Memory B cell (primary cell): ENCODE measurements at regions not wholly inside any gene's neighbourhood (a gene's known extent, or its start where the extent isn't known, plus 50 kb on each side); places are given as distances from the start of the nearest gene placed in this dataset.

Experiments
- ATAC-seq: fragments of 150-1000 bp; cut with Tn5 transposase; 2 replicates; pipeline ENCODE4 v1.10.0; 2021; ENCODE audit warnings: low read depth, mild to moderate bottlenecking, moderate library complexity
- DNase-seq, 2 donors: peaks; one replicate each; pipeline ENCODE4 v3.0.0; 2022; ENCODE audit warnings: low spot score in 2 of 2
- H3K27ac Mint-ChIP-seq: one replicate; pipeline ENCODE4 v1.8.0; 2022; ENCODE audit warnings: mild to moderate bottlenecking, moderate library complexity, mixed read lengths
- H3K27me3 Mint-ChIP-seq: one replicate; pipeline ENCODE4 v1.8.0; 2022; ENCODE audit warnings: mixed read lengths
- H3K36me3 Mint-ChIP-seq: one replicate; pipeline ENCODE4 v1.8.0; 2022; ENCODE audit warnings: mild to moderate bottlenecking, mixed read lengths
- H3K4me1 Mint-ChIP-seq: one replicate; pipeline ENCODE4 v1.8.0; 2022; ENCODE audit warnings: mixed read lengths
- H3K4me3 Mint-ChIP-seq: one replicate; pipeline ENCODE4 v1.8.0; 2022; ENCODE audit warnings: mild to moderate bottlenecking, moderate library complexity, mixed read lengths
- H3K9me3 Mint-ChIP-seq: one replicate; pipeline ENCODE4 v1.8.0; 2022; ENCODE audit warnings: mixed read lengths

- peaks cover 2% of the 10 kb centered on the region for H3K27me3 Mint-ChIP-seq
- H3K9me3 Mint-ChIP-seq, result peaks cover 3% of the 10 kb centered on the region
- H3K4me3 Mint-ChIP-seq, result no peak overlapping the region
- ATAC-seq (no peak), DNase-seq (no peak)
- no peaks in the 10 kb centered on the region for H3K36me3 Mint-ChIP-seq
- no peaks in the 10 kb centered on the region for H3K4me1 Mint-ChIP-seq
- no peak overlapping the region for H3K27ac Mint-ChIP-seq
Measured at GRCh38 chr5:174609116-174609515, 115.3 kb upstream of the MSX2 start.

GRCh38 chr5:174610968-174611367 lies 113.4 kb upstream of the MSX2 start:
- no peak overlapping the region for H3K4me3 Mint-ChIP-seq
- H3K27me3 Mint-ChIP-seq, result peaks cover 2% of the 10 kb centered on the region
- no peak for DNase-seq
- ATAC-seq, result no peak
- H3K9me3 Mint-ChIP-seq, result peaks cover 3% of the 10 kb centered on the region
- no peak overlapping the region for H3K27ac Mint-ChIP-seq
- no peaks in the 10 kb centered on the region for H3K36me3 Mint-ChIP-seq
- H3K4me1 Mint-ChIP-seq, result no peaks in the 10 kb centered on the region

- no peak for DNase-seq
- H3K27ac Mint-ChIP-seq, result no peak overlapping the region
- H3K4me1 Mint-ChIP-seq, result no peaks in the 10 kb centered on the region
- no peak overlapping the region for H3K4me3 Mint-ChIP-seq
- peaks cover 1% of the 10 kb centered on the region for H3K9me3 Mint-ChIP-seq
- no peaks in the 10 kb centered on the region for H3K36me3 Mint-ChIP-seq
- H3K27me3 Mint-ChIP-seq, result no peaks in the 10 kb centered on the region
- no peak for ATAC-seq
Measured at GRCh38 chr5:174612686-174613085, 111.7 kb upstream of the MSX2 start.

- Mint-ChIP-seq H3K36me3 (no peaks in the 10 kb centered on the region), H3K4me1 (no peaks in the 10 kb centered on the region), H3K9me3 (peaks cover 1% of the 10 kb centered on the region), H3K4me3 (no peak overlapping the region), H3K27me3 (peaks cover 1% of the 10 kb centered on the region), H3K27ac (no peak overlapping the region)
- ATAC-seq (no peak), DNase-seq (no peak)
Measured at GRCh38 chr5:174614500-174615135, 109.8 kb upstream of the MSX2 start.

- H3K4me3 Mint-ChIP-seq, result no peak overlapping the region
- DNase-seq (no peak), ATAC-seq (no peak)
- H3K27me3 Mint-ChIP-seq, result peaks cover 5% of the 10 kb centered on the region
- H3K27ac Mint-ChIP-seq, result no peak overlapping the region
- H3K36me3 Mint-ChIP-seq, result no peaks in the 10 kb centered on the region
- H3K4me1 Mint-ChIP-seq, result no peaks in the 10 kb centered on the region
- H3K9me3 Mint-ChIP-seq, result peaks cover 1% of the 10 kb centered on the region
Measured at GRCh38 chr5:174616036-174616435, 108.3 kb upstream of the MSX2 start.

- H3K27ac Mint-ChIP-seq, result no peak overlapping the region
- H3K9me3 Mint-ChIP-seq, result peaks cover 1% of the 10 kb centered on the region
- H3K4me3 Mint-ChIP-seq, result no peak overlapping the region
Measured at GRCh38 chr5:174617285-174617684, 107.1 kb upstream of the MSX2 start.

GRCh38 chr5:174617910-174618309 lies 106.5 kb upstream of the MSX2 start:
- ATAC-seq (no peak), DNase-seq (no peak)
- no peaks in the 10 kb centered on the region for H3K4me1 Mint-ChIP-seq
- H3K4me3 Mint-ChIP-seq, result no peak overlapping the region
- H3K27me3 Mint-ChIP-seq, result peaks cover 9% of the 10 kb centered on the region
- H3K36me3 Mint-ChIP-seq, result no peaks in the 10 kb centered on the region
- H3K27ac Mint-ChIP-seq, result no peak overlapping the region
- H3K9me3 Mint-ChIP-seq, result peaks cover 1% of the 10 kb centered on the region

More at GRCh38 chr5:174617285-174617684, 107.1 kb upstream of the MSX2 start:
- ATAC-seq (no peak), DNase-seq (no peak)
- Mint-ChIP-seq H3K36me3 (no peaks in the 10 kb centered on the region), H3K4me1 (no peaks in the 10 kb centered on the region), H3K27me3 (peaks cover 8% of the 10 kb centered on the region)

GRCh38 chr5:174618589-174618988 lies 105.8 kb upstream of the MSX2 start:
- ATAC-seq (no peak), DNase-seq (no peak)
- Mint-ChIP-seq H3K27ac (no peak overlapping the region), H3K4me1 (no peaks in the 10 kb centered on the region), H3K9me3 (peaks cover 1% of the 10 kb centered on the region), H3K36me3 (no peaks in the 10 kb centered on the region), H3K4me3 (no peak overlapping the region), H3K27me3 (peaks cover 9% of the 10 kb centered on the region)

GRCh38 chr5:174622067-174622466 lies 102.3 kb upstream of the MSX2 start:
- H3K27me3 Mint-ChIP-seq, result peaks cover 9% of the 10 kb centered on the region
- DNase-seq (no peak), ATAC-seq (no peak)
- H3K36me3 Mint-ChIP-seq, result no peaks in the 10 kb centered on the region
- no peaks in the 10 kb centered on the region for H3K4me1 Mint-ChIP-seq
- no peak overlapping the region for H3K27ac Mint-ChIP-seq
- H3K4me3 Mint-ChIP-seq, result no peak overlapping the region
- H3K9me3 Mint-ChIP-seq, result no peaks in the 10 kb centered on the region

GRCh38 chr5:174623018-174623417 lies 101.4 kb upstream of the MSX2 start:
- Mint-ChIP-seq H3K4me3 (no peak overlapping the region), H3K27me3 (peaks cover 9% of the 10 kb centered on the region), H3K27ac (no peak overlapping the region), H3K4me1 (no peaks in the 10 kb centered on the region), H3K36me3 (no peaks in the 10 kb centered on the region), H3K9me3 (peaks cover 3% of the 10 kb centered on the region)
- ATAC-seq (no peak), DNase-seq (no peak)

- ATAC-seq (no peak), DNase-seq (no peak)
- Mint-ChIP-seq H3K27me3 (peaks cover 9% of the 10 kb centered on the region), H3K4me3 (no peak overlapping the region), H3K36me3 (no peaks in the 10 kb centered on the region), H3K27ac (no peak overlapping the region), H3K9me3 (peaks cover 3% of the 10 kb centered on the region), H3K4me1 (no peaks in the 10 kb centered on the region)
Measured at GRCh38 chr5:174623433-174624019, 100.9 kb upstream of the MSX2 start.

GRCh38 chr5:174624733-174625522 lies 99.5 kb upstream of the MSX2 start:
- H3K9me3 Mint-ChIP-seq, result peaks cover 5% of the 10 kb centered on the region
- no peak for ATAC-seq
- H3K4me1 Mint-ChIP-seq, result no peaks in the 10 kb centered on the region
- no peak overlapping the region for H3K27ac Mint-ChIP-seq
- no peak overlapping the region for H3K4me3 Mint-ChIP-seq
- DNase-seq, result no peak
- no peaks in the 10 kb centered on the region for H3K36me3 Mint-ChIP-seq
- H3K27me3 Mint-ChIP-seq, result peaks cover 7% of the 10 kb centered on the region

GRCh38 chr5:174625591-174626350 lies 98.6 kb upstream of the MSX2 start:
- Mint-ChIP-seq H3K4me3 (no peak overlapping the region), H3K27me3 (peaks cover 7% of the 10 kb centered on the region), H3K4me1 (no peaks in the 10 kb centered on the region), H3K27ac (no peak overlapping the region), H3K9me3 (peaks cover 5% of the 10 kb centered on the region), H3K36me3 (no peaks in the 10 kb centered on the region)
- DNase-seq, result no peak
- no peak for ATAC-seq

GRCh38 chr5:174626369-174626920 lies 97.9 kb upstream of the MSX2 start:
- Mint-ChIP-seq H3K4me3 (no peak overlapping the region), H3K9me3 (peaks cover 5% of the 10 kb centered on the region)
- no peak for ATAC-seq

More at GRCh38 chr5:174626369-174626920, 97.9 kb upstream of the MSX2 start:
- no peaks in the 10 kb centered on the region for H3K4me1 Mint-ChIP-seq
- no peaks in the 10 kb centered on the region for H3K36me3 Mint-ChIP-seq
- H3K27me3 Mint-ChIP-seq, result peaks cover 2% of the 10 kb centered on the region
- DNase-seq, result no peak
- H3K27ac Mint-ChIP-seq, result no peak overlapping the region
